CD14-positive monocyte (primary cell): ENCODE measurements at regions not wholly inside any gene's neighbourhood (a gene's known extent, or its start where the extent isn't known, plus 50 kb on each side); places are given as distances from the start of the nearest gene placed in this dataset.

ENCODE experiments used
- DNase-seq, 3 donors: peaks; one replicate each; pipeline ENCODE4 v3.0.0-alpha.2; 2011 to 2022
- H2AFZ ChIP-seq: 2 replicates; pipeline ENCODE4 v1.6.0; 2012; ENCODE audit warnings: mild to moderate bottlenecking, low read depth, low read length, inconsistent platforms; ENCODE audit not compliant: insufficient read depth, poor library complexity, severe bottlenecking
- H3K27ac ChIP-seq, 2 donors: 1 replicate in 1 of 2; 2 replicates in 1 of 2; pipeline ENCODE4 v1.5.1; 2012 to 2013; ENCODE audit warnings: low read length in 2 of 2, control low read depth in 1 of 2, inconsistent platforms in 1 of 2, low read depth in 1 of 2, mild to moderate bottlenecking in 1 of 2
- H3K27me3 ChIP-seq, 2 donors: one replicate each; pipeline versions ENCODE4 v1.6.0 to v1.6.1; 2011 to 2013; ENCODE audit warnings: low read length in 2 of 2; ENCODE audit not compliant: control insufficient read depth in 2 of 2, insufficient read depth in 2 of 2
- H3K36me3 ChIP-seq, 2 donors: replicated peaks in 1 of 2; 1 replicate in 1 of 2; 2 replicates in 1 of 2; pipeline versions ENCODE4 v1.5.1 to v1.6.1; 2012 to 2013; ENCODE audit warnings: low read length in 2 of 2, control low read depth in 1 of 2, inconsistent platforms in 1 of 2, mild to moderate bottlenecking in 1 of 2; ENCODE audit not compliant: insufficient read depth in 2 of 2, control insufficient read depth in 1 of 2
- H3K4me1 ChIP-seq, 2 donors: 1 replicate in 1 of 2; 2 replicates in 1 of 2; pipeline versions ENCODE4 v1.5.1 to v1.6.1; 2012 to 2013; ENCODE audit warnings: low read length in 2 of 2, control low read depth in 1 of 2, inconsistent platforms in 1 of 2, mild to moderate bottlenecking in 1 of 2, moderate library complexity in 1 of 2; ENCODE audit not compliant: insufficient read depth in 2 of 2, control insufficient read depth in 1 of 2
- H3K4me2 ChIP-seq: replicated peaks from 2 replicates; pipeline ENCODE3; 2012; ENCODE audit warnings: low read length, moderate library complexity, mild to moderate bottlenecking; ENCODE audit not compliant: poor library complexity, severe bottlenecking; ENCODE audit errors: extremely low read depth
- H3K4me3 ChIP-seq, 3 experiments: fragments of 200-600 bp in 1 of 3; sonication (generic) in 1 of 3; replicated peaks in 1 of 3; 1 replicate in 2 of 3; 2 replicates in 1 of 3; pipeline ENCODE4 v1.5.1; 2011 to 2013; ENCODE audit warnings: low read length in 3 of 3, mild to moderate bottlenecking in 3 of 3, control low read depth in 2 of 3, low read depth in 2 of 3, inconsistent platforms in 1 of 3, moderate library complexity in 1 of 3
- H3K79me2 ChIP-seq: 2 replicates; pipeline ENCODE4 v1.6.0; 2012; ENCODE audit warnings: mild to moderate bottlenecking, control low read depth, inconsistent platforms, low read length, moderate library complexity; ENCODE audit not compliant: insufficient read depth
- H3K9ac ChIP-seq: 2 replicates; pipeline ENCODE4 v1.6.0; 2017; ENCODE audit warnings: low read length, mild to moderate bottlenecking; ENCODE audit not compliant: insufficient read depth, poor library complexity, severe bottlenecking
- H3K9me3 ChIP-seq, 2 donors: replicated peaks in 1 of 2; 1 replicate in 1 of 2; 2 replicates in 1 of 2; pipeline versions ENCODE4 v1.5.1 to v1.6.1; 2012 to 2013; ENCODE audit warnings: low read length in 2 of 2, control low read depth in 1 of 2; ENCODE audit not compliant: control insufficient read depth in 1 of 2, insufficient read depth in 1 of 2
- H4K20me1 ChIP-seq: 2 replicates; pipeline ENCODE4 v1.6.0; 2012; ENCODE audit warnings: mild to moderate bottlenecking, low read length, control low read depth, moderate library complexity; ENCODE audit not compliant: insufficient read depth
- H3K27ac Mint-ChIP-seq, 7 donors: one replicate each; pipeline ENCODE4 v1.8.0; 2020; ENCODE audit warnings: mild to moderate bottlenecking in 7 of 7, mixed read lengths in 7 of 7, moderate library complexity in 6 of 7, inconsistent platforms in 2 of 7
- H3K27me3 Mint-ChIP-seq, 3 donors: one replicate each; pipeline ENCODE4 v1.8.0; 2021 to 2022; ENCODE audit warnings: low read depth in 3 of 3, mild to moderate bottlenecking in 3 of 3, mixed read lengths in 3 of 3, moderate library complexity in 3 of 3, inconsistent platforms in 1 of 3
- H3K36me3 Mint-ChIP-seq, 2 donors: one replicate each; pipeline ENCODE4 v1.8.0; 2020; ENCODE audit warnings: mixed read lengths in 2 of 2, inconsistent platforms in 1 of 2, mild to moderate bottlenecking in 1 of 2
- H3K4me1 Mint-ChIP-seq: one replicate; pipeline ENCODE4 v1.8.0; 2020; ENCODE audit warnings: mild to moderate bottlenecking, mixed read lengths
- H3K4me3 Mint-ChIP-seq, 2 donors: one replicate each; pipeline ENCODE4 v1.8.0; 2020; ENCODE audit warnings: mild to moderate bottlenecking in 2 of 2, mixed read lengths in 2 of 2, moderate library complexity in 1 of 2
- H3K9me3 Mint-ChIP-seq, 7 donors: one replicate each; pipeline ENCODE4 v1.8.0; 2020 to 2022; ENCODE audit warnings: mixed read lengths in 7 of 7, mild to moderate bottlenecking in 6 of 7, moderate library complexity in 6 of 7, inconsistent platforms in 2 of 7
- CTCF ChIP-seq: fragments of 200-600 bp; IDR thresholded peaks from one replicate; pipeline ENCODE4 v1.8.0; 2022; ENCODE audit warnings: antibody characterized with exemption, mild to moderate bottlenecking
- WGBS: methylation state at CpG from one replicate; pipeline ENCODE4 v1.1.5; 2013; ENCODE audit warnings: missing lambda C conversion rate; ENCODE audit not compliant: insufficient coverage; 5-methylcytosine and 5-hydroxymethylcytosine counted together
- intact Hi-C, 2 donors: fragments of 100-400 bp; cut with micrococcal nuclease; formaldehyde crosslinking; loops; one replicate each; pipeline versions ENCODE4 v1.15.0 to v1.15.1; 2023

GRCh38 chr5:117138523-117138922 is 563.9 kb upstream of the SEMA6A start:
- no peaks in the 10 kb centered on the region for H4K20me1 ChIP-seq

DNA sequence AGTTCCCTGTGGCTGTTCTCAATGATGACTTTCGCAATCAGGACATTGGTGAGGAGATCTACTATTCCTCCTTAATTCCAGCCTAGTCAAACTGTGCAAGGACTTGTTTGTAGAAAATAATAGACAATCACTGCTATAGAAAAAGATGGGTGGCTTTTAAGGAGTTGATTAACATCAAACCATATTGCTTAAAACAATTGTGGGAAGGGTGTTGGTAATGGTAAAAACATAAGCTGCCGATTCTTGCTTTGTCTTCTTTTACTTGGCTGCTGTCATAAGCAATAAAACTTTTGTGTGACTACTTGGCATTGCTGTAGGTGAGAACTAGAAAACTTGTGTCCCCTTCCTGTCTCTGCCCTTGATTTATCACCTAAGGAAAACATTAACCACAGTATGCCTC is 561.2 kb upstream of the SEMA6A start:
- Histone ChIP-seq H3K27me3 (no peaks in the 10 kb centered on the region), H3K79me2 (no peaks in the 10 kb centered on the region), H3K9me3 (peaks cover 0 to 3% of the 10 kb centered on the region in 2 donors), H2AFZ (no peak overlapping the region), H3K9ac (no peak overlapping the region), H3K4me1 (no peaks in the 10 kb centered on the region), H4K20me1 (no peaks in the 10 kb centered on the region), H3K27ac (no peak overlapping the region), H3K36me3 (no peaks in the 10 kb centered on the region), H3K4me2 (no peak overlapping the region), H3K4me3 (no peak overlapping the region)
- Mint-ChIP-seq H3K9me3 (peaks cover 0 to 7% (median 4%) of the 10 kb centered on the region in 7 donors), H3K27ac (no peak overlapping the region), H3K36me3 (no peaks in the 10 kb centered on the region), H3K27me3 (peaks cover 0 to 1% (median 0%) of the 10 kb centered on the region in 3 donors), H3K4me1 (no peaks in the 10 kb centered on the region), H3K4me3 (no peak overlapping the region)
- TF ChIP-seq CTCF = no peak
- DNase-seq = no peak
- no CpG with 5 or more reads among the region's 2 CpGs for WGBS
- intact Hi-C loops = no loop called here

More at GRCh38 chr5:117138523-117138922, 563.9 kb upstream of the SEMA6A start:
- H3K36me3 Mint-ChIP-seq = no peaks in the 10 kb centered on the region
- H3K4me1 Mint-ChIP-seq = no peaks in the 10 kb centered on the region
- H3K27ac Mint-ChIP-seq = no peak overlapping the region
- Histone ChIP-seq H2AFZ (no peak overlapping the region), H3K4me2 (no peak overlapping the region), H3K9me3 (no peaks in the 10 kb centered on the region), H3K27me3 (no peaks in the 10 kb centered on the region), H3K4me3 (no peak overlapping the region), H3K27ac (no peak overlapping the region), H3K9ac (no peak overlapping the region), H3K36me3 (no peaks in the 10 kb centered on the region), H3K4me1 (no peaks in the 10 kb centered on the region), H3K79me2 (no peaks in the 10 kb centered on the region)
- H3K4me3 Mint-ChIP-seq = no peak overlapping the region
- H3K27me3 Mint-ChIP-seq = peaks cover 0 to 3% (median 0%) of the 10 kb centered on the region in 3 donors
- no peak for TF ChIP-seq CTCF
- intact Hi-C loops = no loop called here
- peaks cover 0 to 11% (median 8%) of the 10 kb centered on the region in 7 donors for H3K9me3 Mint-ChIP-seq
- no peak for DNase-seq
- WGBS = no CpG with 5 or more reads among the region's 3 CpGs
